ENCODE measurements at regions not wholly inside any gene's neighbourhood (a gene's known extent, or its start where the extent isn't known, plus 50 kb on each side); places are given as distances from the start of the nearest gene placed in this dataset.

DNA sequence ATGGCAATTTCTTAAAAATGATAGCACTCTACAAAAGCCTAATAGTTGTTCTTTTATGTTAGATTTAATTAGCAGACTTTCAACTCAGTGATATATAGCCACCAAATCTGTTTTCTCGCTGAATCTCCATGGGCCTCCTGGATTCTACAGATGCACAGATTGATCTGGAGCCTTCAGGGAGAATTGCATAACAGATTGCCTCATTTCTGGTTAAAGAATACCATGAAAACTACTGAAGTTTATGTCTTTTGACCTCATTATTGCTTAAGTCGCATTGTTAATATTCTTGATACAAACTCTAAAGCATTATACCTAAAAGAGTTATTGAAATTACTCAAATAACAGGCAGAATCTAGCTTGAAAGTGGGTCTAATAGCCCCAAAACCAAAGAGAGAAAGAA lies 53.7 kb upstream of the PRR20A start:
- Histone ChIP-seq H2BK20ac (ENCODE audit: low read length) (no peak overlapping the region), H3K14ac (ENCODE audit: insufficient read length) (no peak overlapping the region), H3K4ac (replicated peaks; ENCODE audit: insufficient read length, low read depth, low read length) (no peak overlapping the region), H2BK15ac (ENCODE audit: low read length) (no peak overlapping the region), H3K9me3 (ENCODE audit: insufficient read depth in 2 of 2, low read depth in 1 of 2, low read length in 1 of 2) (no peaks in the 10 kb centered on the region), H2AFZ (ENCODE audit: low read length) (no peak overlapping the region), H4K91ac (replicated peaks; ENCODE audit: insufficient read length, low read length) (no peak overlapping the region), H2BK5ac (ENCODE audit: low read depth, low read length) (no peak overlapping the region), H3K23me2 (ENCODE audit: low read depth, low read length) (no peaks in the 10 kb centered on the region), H3K79me2 (ENCODE audit: control insufficient read depth in 1 of 2, insufficient read depth in 2 of 2, low read length in 2 of 2) (no peaks in the 10 kb centered on the region), H3K23ac (ENCODE audit: insufficient read length) (no peak overlapping the region), H2BK12ac (ENCODE audit: low read depth, low read length) (no peak overlapping the region), H4K8ac (ENCODE audit: extremely low read depth, insufficient read depth, low read length) (no peak overlapping the region), H3K36me3 (ENCODE audit: control insufficient read depth in 2 of 4, insufficient read depth in 4 of 4, low read length in 3 of 4) (no peaks in the 10 kb centered on the region), H4K20me1 (replicated peaks in 1 of 2; ENCODE audit: control insufficient read depth in 1 of 2, insufficient read depth in 2 of 2, low read length in 2 of 2) (no peaks in the 10 kb centered on the region), H3K4me3 (ENCODE audit: extremely low read depth in 1 of 4, insufficient read depth in 2 of 4, low read depth in 3 of 4, low read length in 4 of 4) (no peak overlapping the region), H2BK120ac (replicated peaks; ENCODE audit: low read depth, low read length) (no peak overlapping the region), H3K56ac (replicated peaks; ENCODE audit: insufficient read length, low read depth, low read length) (no peak overlapping the region), H3K9ac (replicated peaks in 1 of 4; ENCODE audit: extremely low read depth in 1 of 4, low read depth in 3 of 4, low read length in 3 of 4) (no peak overlapping the region), H3K27ac (ENCODE audit: low read depth, low read length) (no peak overlapping the region), H4K5ac (ENCODE audit: insufficient read length, low read depth, low read length) (no peak overlapping the region), H3K27me3 (replicated peaks in 1 of 4; ENCODE audit: control insufficient read depth in 3 of 4, extremely low read depth in 1 of 4, insufficient read depth in 3 of 4, low read length in 3 of 4) (no peaks in the 10 kb centered on the region), H3K79me1 (ENCODE audit: low read depth, low read length) (no peaks in the 10 kb centered on the region), H3K4me2 (ENCODE audit: insufficient read depth in 1 of 2, low read depth in 2 of 2, low read length in 2 of 2) (no peak overlapping the region), H3K18ac (ENCODE audit: extremely low read depth, low read length) (no peak overlapping the region), H2AK5ac (ENCODE audit: low read depth, low read length) (no peak overlapping the region), H3K4me1 (replicated peaks in 1 of 4; ENCODE audit: control insufficient read depth in 3 of 4, insufficient read depth in 4 of 4, low read length in 3 of 4) (no peaks in the 10 kb centered on the region)
- 100% methylated on average over 2 of the region's 2 CpGs; no CpG with 5 or more reads in 1 of the 2 experiments for WGBS, 2 experiments (ENCODE audit: extremely low coverage in 1 of 2, insufficient coverage in 1 of 2, insufficient read length in 1 of 2, insufficient replicate concordance in 2 of 2, low coverage in 1 of 2, low lambda C conversion rate in 2 of 2, missing lambda C conversion rate in 1 of 2)
- CTCF ChIA-PET (ENCODE audit: partially characterized antibody): no interaction called here
- FAIRE-seq: no peak
- no peak for DNase-seq (ENCODE audit: low read depth in 1 of 2, low spot score in 2 of 2)
- POLR2A ChIA-PET (ENCODE audit: partially characterized antibody): no interaction called here
- TF ChIP-seq, protein P1, sequence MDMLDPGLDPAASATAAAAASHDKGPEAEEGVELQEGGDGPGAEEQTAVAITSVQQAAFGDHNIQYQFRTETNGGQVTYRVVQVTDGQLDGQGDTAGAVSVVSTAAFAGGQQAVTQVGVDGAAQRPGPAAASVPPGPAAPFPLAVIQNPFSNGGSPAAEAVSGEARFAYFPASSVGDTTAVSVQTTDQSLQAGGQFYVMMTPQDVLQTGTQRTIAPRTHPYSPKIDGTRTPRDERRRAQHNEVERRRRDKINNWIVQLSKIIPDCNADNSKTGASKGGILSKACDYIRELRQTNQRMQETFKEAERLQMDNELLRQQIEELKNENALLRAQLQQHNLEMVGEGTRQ (IDR thresholded peaks at IDR 0.05; ENCODE audit: low read length): no peak
- TF ChIP-seq SIRT6 (IDR thresholded peaks at IDR 0.05; ENCODE audit: low read length) (no peak), SUZ12 (IDR thresholded peaks at IDR 0.05; ENCODE audit: low read length) (no peak), ASH2L (IDR thresholded peaks at IDR 0.05; ENCODE audit: low read length) (no peak), YY1 (IDR thresholded peaks at IDR 0.05; ENCODE audit: low read depth, low read length) (no peak), RBBP5 (IDR thresholded peaks at IDR 0.05; ENCODE audit: borderline replicate concordance, low read depth, low read length) (no peak), ZNF274 (IDR thresholded peaks at IDR 0.05; ENCODE audit: borderline replicate concordance, extremely low read depth, low read length) (no peak), GABPA (IDR thresholded peaks at IDR 0.05; ENCODE audit: borderline replicate concordance, insufficient read depth, low read length) (no peak), KDM4A (IDR thresholded peaks at IDR 0.05; ENCODE audit: low read depth, low read length, severe bottlenecking) (no peak), TCF12 (IDR thresholded peaks at IDR 0.05; ENCODE audit: low read depth, low read length) (no peak), CHD1 (IDR thresholded peaks at IDR 0.05; ENCODE audit: low read depth, low read length) (no peak)
- TF ChIP-seq, protein P2, sequence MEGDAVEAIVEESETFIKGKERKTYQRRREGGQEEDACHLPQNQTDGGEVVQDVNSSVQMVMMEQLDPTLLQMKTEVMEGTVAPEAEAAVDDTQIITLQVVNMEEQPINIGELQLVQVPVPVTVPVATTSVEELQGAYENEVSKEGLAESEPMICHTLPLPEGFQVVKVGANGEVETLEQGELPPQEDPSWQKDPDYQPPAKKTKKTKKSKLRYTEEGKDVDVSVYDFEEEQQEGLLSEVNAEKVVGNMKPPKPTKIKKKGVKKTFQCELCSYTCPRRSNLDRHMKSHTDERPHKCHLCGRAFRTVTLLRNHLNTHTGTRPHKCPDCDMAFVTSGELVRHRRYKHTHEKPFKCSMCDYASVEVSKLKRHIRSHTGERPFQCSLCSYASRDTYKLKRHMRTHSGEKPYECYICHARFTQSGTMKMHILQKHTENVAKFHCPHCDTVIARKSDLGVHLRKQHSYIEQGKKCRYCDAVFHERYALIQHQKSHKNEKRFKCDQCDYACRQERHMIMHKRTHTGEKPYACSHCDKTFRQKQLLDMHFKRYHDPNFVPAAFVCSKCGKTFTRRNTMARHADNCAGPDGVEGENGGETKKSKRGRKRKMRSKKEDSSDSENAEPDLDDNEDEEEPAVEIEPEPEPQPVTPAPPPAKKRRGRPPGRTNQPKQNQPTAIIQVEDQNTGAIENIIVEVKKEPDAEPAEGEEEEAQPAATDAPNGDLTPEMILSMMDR (IDR thresholded peaks at IDR 0.05; ENCODE audit: control extremely low read depth in 1 of 3, insufficient read depth in 1 of 3, low read depth in 1 of 3, low read length in 3 of 3): no peak

Measured in H1 (cell line).